ENCODE measurements at regions not wholly inside any gene's neighbourhood (a gene's known extent, or its start where the extent isn't known, plus 50 kb on each side); places are given as distances from the start of the nearest gene placed in this dataset.
"Not testable (repeated sequence)": the region's sequence is repeated elsewhere in the genome, so short reads cannot be mapped to it uniquely, and the experiment has no call there.

DNA sequence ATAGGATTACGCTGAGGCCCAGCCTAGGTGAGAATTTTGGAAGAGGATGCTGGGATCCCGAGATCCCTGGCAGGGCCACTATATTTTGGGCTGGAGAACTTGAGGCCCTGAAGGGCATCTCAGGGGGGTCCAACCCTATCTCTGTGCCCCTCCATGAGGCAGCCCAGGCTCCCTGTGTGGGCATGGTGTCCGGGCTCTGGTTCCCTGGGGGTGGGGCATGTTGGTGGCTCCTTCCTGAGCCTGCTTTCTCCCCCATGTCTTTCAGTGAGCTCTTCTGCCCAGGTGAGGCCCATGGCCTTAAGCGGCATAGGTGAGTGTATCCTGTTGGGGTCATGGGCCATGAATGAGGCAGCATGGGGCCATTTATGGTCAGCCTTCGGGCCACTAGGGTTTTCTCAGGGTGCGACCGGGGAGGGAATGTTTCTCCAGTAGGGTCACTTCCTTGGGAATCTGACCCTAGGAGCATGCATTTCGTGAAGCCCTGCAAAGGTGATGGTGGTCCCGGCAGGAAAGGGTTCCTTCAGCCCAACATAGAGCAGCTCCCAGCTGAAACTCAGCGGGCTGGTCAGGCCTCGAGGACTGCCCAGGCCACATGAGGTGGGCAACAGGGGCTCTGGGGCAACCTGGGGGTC lies 191.3 kb downstream of the UBE3A start:
- H3K9ac ChIP-seq (ENCODE audit: low read depth in 1 of 2, low read length in 2 of 2): no peak overlapping the region
- peaks cover 0 to 9% of the 10 kb centered on the region in 2 donors for H3K9me3 ChIP-seq (ENCODE audit: control insufficient read depth in 2 of 2, low read length in 2 of 2)
- no peaks in the 10 kb centered on the region for H3K4me1 ChIP-seq (ENCODE audit: control insufficient read depth in 2 of 2, insufficient read depth in 2 of 2, low read length in 2 of 2)
- no peaks in the 10 kb centered on the region for H3K27me3 ChIP-seq (ENCODE audit: control insufficient read depth in 2 of 2, insufficient read depth in 2 of 2, low read length in 2 of 2)
- no peak overlapping the region for H3K4me3 ChIP-seq (ENCODE audit: low read length in 2 of 2)
- H3K36me3 ChIP-seq (ENCODE audit: control insufficient read depth in 2 of 2, insufficient read depth in 2 of 2, low read length in 2 of 2): no peaks in the 10 kb centered on the region
- H3K27ac ChIP-seq (ENCODE audit: low read depth in 2 of 2, low read length in 2 of 2): no peak overlapping the region

DNA sequence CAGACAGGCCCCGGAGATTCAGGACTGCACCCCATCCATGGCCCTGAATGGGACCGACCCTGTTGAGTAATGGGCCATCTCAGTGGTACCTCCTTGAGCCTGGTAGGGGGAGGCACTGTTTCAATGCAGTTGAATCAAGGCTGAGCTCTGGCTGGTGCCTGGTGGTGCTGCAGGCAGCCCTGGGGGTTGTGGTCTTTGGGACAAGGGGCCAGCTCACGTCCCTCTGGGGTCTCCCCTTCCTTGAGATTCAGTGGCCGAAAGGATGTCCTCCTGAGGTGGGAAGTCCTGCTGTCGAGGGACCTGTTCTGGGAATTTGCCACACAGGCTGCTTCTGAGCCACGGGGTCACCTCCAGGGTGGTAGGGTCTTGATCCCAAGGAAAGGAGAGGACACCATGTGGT lies 190.7 kb downstream of the UBE3A start:
- H3K27me3 ChIP-seq (ENCODE audit: control insufficient read depth in 2 of 2, insufficient read depth in 2 of 2, low read length in 2 of 2); H3K36me3 ChIP-seq (ENCODE audit: control insufficient read depth in 2 of 2, insufficient read depth in 2 of 2, low read length in 2 of 2); H3K4me1 ChIP-seq (ENCODE audit: control insufficient read depth in 2 of 2, insufficient read depth in 2 of 2, low read length in 2 of 2); H3K9ac ChIP-seq (ENCODE audit: low read depth in 1 of 2, low read length in 2 of 2); H3K27ac ChIP-seq (ENCODE audit: low read depth in 2 of 2, low read length in 2 of 2); H3K9me3 ChIP-seq (ENCODE audit: control insufficient read depth in 2 of 2, low read length in 2 of 2); H3K4me3 ChIP-seq (ENCODE audit: low read length in 2 of 2): not testable (repeated sequence)

DNA sequence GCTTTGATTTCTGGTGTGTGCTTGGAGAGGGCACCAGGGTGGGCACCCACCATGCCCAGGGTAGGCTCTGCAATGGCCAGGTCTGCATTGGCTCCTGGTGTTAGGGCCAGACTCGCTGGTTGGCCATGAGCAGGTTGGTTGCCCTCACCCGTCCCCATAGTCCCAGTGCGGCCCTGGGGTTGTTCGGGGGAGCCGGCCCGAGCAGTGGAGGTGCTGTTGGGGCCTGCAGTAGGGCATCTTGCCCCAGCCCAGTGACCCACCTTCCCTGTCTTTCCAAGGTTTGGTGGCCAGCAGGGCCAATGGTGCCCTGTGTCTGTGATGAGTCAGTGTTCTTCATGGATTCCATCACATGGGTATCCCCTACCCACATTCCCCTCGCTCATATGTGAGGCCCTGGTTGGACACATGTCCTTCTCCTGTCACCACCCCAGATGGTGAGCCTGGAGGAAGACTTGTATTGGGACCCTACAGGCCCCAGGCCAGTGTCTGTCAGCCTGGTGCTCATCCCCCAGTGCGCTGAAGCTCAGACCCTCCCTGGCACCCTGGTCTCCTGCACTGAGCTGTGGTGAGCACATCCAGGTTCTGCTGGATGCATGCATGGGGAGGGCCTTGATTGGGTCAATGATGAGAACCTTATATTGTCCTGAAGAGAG lies 190.1 kb downstream of the UBE3A start:
- Histone ChIP-seq H3K27ac (ENCODE audit: low read depth in 2 of 2, low read length in 2 of 2) (no peak overlapping the region), H3K9ac (ENCODE audit: low read depth in 1 of 2, low read length in 2 of 2) (no peak overlapping the region), H3K36me3 (ENCODE audit: control insufficient read depth in 2 of 2, insufficient read depth in 2 of 2, low read length in 2 of 2) (no peaks in the 10 kb centered on the region), H3K9me3 (ENCODE audit: control insufficient read depth in 2 of 2, low read length in 2 of 2) (peaks cover 0 to 9% of the 10 kb centered on the region in 2 donors), H3K4me1 (ENCODE audit: control insufficient read depth in 2 of 2, insufficient read depth in 2 of 2, low read length in 2 of 2) (no peaks in the 10 kb centered on the region), H3K27me3 (ENCODE audit: control insufficient read depth in 2 of 2, insufficient read depth in 2 of 2, low read length in 2 of 2) (no peaks in the 10 kb centered on the region), H3K4me3 (ENCODE audit: low read length in 2 of 2) (no peak overlapping the region)

- Histone ChIP-seq H3K9me3 (ENCODE audit: control insufficient read depth in 2 of 2, low read length in 2 of 2) (peaks cover 0 to 9% of the 10 kb centered on the region in 2 donors), H3K9ac (ENCODE audit: low read depth in 1 of 2, low read length in 2 of 2) (no peak overlapping the region), H3K4me1 (ENCODE audit: control insufficient read depth in 2 of 2, insufficient read depth in 2 of 2, low read length in 2 of 2) (no peaks in the 10 kb centered on the region), H3K27me3 (ENCODE audit: control insufficient read depth in 2 of 2, insufficient read depth in 2 of 2, low read length in 2 of 2) (no peaks in the 10 kb centered on the region), H3K27ac (ENCODE audit: low read depth in 2 of 2, low read length in 2 of 2) (no peak overlapping the region), H3K4me3 (ENCODE audit: low read length in 2 of 2) (no peak overlapping the region), H3K36me3 (ENCODE audit: control insufficient read depth in 2 of 2, insufficient read depth in 2 of 2, low read length in 2 of 2) (no peaks in the 10 kb centered on the region)
Measured at GRCh38 chr15:25249236-25250010, 189.4 kb downstream of the UBE3A start.

- peaks cover 0 to 9% of the 10 kb centered on the region in 2 donors for H3K9me3 ChIP-seq (ENCODE audit: control insufficient read depth in 2 of 2, low read length in 2 of 2)
- H3K9ac ChIP-seq (ENCODE audit: low read depth in 1 of 2, low read length in 2 of 2): no peak overlapping the region
- H3K27me3 ChIP-seq (ENCODE audit: control insufficient read depth in 2 of 2, insufficient read depth in 2 of 2, low read length in 2 of 2): no peaks in the 10 kb centered on the region
- no peak overlapping the region for H3K4me3 ChIP-seq (ENCODE audit: low read length in 2 of 2)
- no peaks in the 10 kb centered on the region for H3K36me3 ChIP-seq (ENCODE audit: control insufficient read depth in 2 of 2, insufficient read depth in 2 of 2, low read length in 2 of 2)
- no peak overlapping the region for H3K27ac ChIP-seq (ENCODE audit: low read depth in 2 of 2, low read length in 2 of 2)
- H3K4me1 ChIP-seq (ENCODE audit: control insufficient read depth in 2 of 2, insufficient read depth in 2 of 2, low read length in 2 of 2): no peaks in the 10 kb centered on the region
Measured at GRCh38 chr15:25250011-25250596, 188.7 kb downstream of the UBE3A start.

DNA sequence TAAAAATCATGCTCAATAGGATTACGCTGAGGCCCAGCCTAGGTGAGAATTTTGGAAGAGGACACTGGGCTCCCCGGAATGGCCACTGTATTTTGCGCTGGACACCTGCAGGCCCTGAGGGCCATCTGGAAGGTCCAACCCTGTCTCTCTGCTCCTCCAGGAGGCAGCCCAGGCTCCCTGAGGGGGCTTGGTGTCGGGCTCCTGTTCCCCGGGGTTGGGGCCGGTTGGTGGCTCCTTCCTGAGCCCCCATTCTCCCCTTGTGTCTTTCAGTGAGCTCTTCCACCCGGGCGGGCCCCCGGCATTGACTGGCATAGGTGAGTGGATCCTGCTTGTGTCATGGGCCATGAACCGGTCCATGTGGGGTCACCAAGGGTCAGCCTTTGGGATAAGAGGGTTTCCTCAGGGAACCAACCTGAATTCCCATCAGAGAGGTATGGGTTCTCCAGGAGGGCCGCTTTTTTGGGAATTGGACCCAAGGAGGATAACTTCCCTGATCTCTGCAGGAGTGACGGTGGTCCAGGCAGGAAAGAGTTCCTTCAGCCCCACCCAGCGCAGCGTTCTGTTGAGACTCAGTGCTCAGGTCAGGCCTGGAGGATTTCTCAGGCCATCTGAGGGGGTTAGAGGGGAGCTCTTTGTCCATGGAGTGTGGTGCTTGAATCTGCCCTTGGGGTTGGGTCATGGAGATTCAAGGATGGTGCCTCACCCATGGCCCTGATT lies 187.8 kb downstream of the UBE3A start:
- Histone ChIP-seq H3K9ac (ENCODE audit: low read depth in 1 of 2, low read length in 2 of 2) (no peak overlapping the region), H3K36me3 (ENCODE audit: control insufficient read depth in 2 of 2, insufficient read depth in 2 of 2, low read length in 2 of 2) (no peaks in the 10 kb centered on the region), H3K4me3 (ENCODE audit: low read length in 2 of 2) (no peak overlapping the region), H3K27ac (ENCODE audit: low read depth in 2 of 2, low read length in 2 of 2) (no peak overlapping the region), H3K27me3 (ENCODE audit: control insufficient read depth in 2 of 2, insufficient read depth in 2 of 2, low read length in 2 of 2) (no peaks in the 10 kb centered on the region), H3K9me3 (ENCODE audit: control insufficient read depth in 2 of 2, low read length in 2 of 2) (peaks cover 0 to 12% of the 10 kb centered on the region in 2 donors), H3K4me1 (ENCODE audit: control insufficient read depth in 2 of 2, insufficient read depth in 2 of 2, low read length in 2 of 2) (no peaks in the 10 kb centered on the region)

GRCh38 chr15:25251700-25252390 lies 187.0 kb downstream of the UBE3A start:
- Histone ChIP-seq H3K4me1 (ENCODE audit: control insufficient read depth in 2 of 2, insufficient read depth in 2 of 2, low read length in 2 of 2) (no peaks in the 10 kb centered on the region), H3K9ac (ENCODE audit: low read depth in 1 of 2, low read length in 2 of 2) (no peak overlapping the region), H3K27me3 (ENCODE audit: control insufficient read depth in 2 of 2, insufficient read depth in 2 of 2, low read length in 2 of 2) (no peaks in the 10 kb centered on the region), H3K27ac (ENCODE audit: low read depth in 2 of 2, low read length in 2 of 2) (no peak overlapping the region), H3K36me3 (ENCODE audit: control insufficient read depth in 2 of 2, insufficient read depth in 2 of 2, low read length in 2 of 2) (no peaks in the 10 kb centered on the region), H3K9me3 (ENCODE audit: control insufficient read depth in 2 of 2, low read length in 2 of 2) (peaks cover 0 to 12% of the 10 kb centered on the region in 2 donors), H3K4me3 (ENCODE audit: low read length in 2 of 2) (no peak overlapping the region)

GRCh38 chr15:25253048-25253973 lies 185.5 kb downstream of the UBE3A start:
- H3K36me3 ChIP-seq (ENCODE audit: control insufficient read depth in 2 of 2, insufficient read depth in 2 of 2, low read length in 2 of 2); H3K4me3 ChIP-seq (ENCODE audit: low read length in 2 of 2); H3K27ac ChIP-seq (ENCODE audit: low read depth in 2 of 2, low read length in 2 of 2); H3K9ac ChIP-seq (ENCODE audit: low read depth in 1 of 2, low read length in 2 of 2); H3K4me1 ChIP-seq (ENCODE audit: control insufficient read depth in 2 of 2, insufficient read depth in 2 of 2, low read length in 2 of 2); H3K27me3 ChIP-seq (ENCODE audit: control insufficient read depth in 2 of 2, insufficient read depth in 2 of 2, low read length in 2 of 2): not testable (repeated sequence)
- H3K9me3 ChIP-seq (ENCODE audit: control insufficient read depth in 2 of 2, low read length in 2 of 2): peaks cover 0 to 12% of the 10 kb centered on the region in 2 donors

GRCh38 chr15:25268166-25268565 lies 170.7 kb downstream of the UBE3A start:
- H3K4me1 ChIP-seq (ENCODE audit: control insufficient read depth in 2 of 2, insufficient read depth in 2 of 2, low read length in 2 of 2): no peaks in the 10 kb centered on the region
- H3K9me3 ChIP-seq (ENCODE audit: control insufficient read depth in 2 of 2, low read length in 2 of 2): peaks cover 2 to 6% of the 10 kb centered on the region in 2 donors
- no peaks in the 10 kb centered on the region for H3K36me3 ChIP-seq (ENCODE audit: control insufficient read depth in 2 of 2, insufficient read depth in 2 of 2, low read length in 2 of 2)
- H3K4me3 ChIP-seq (ENCODE audit: low read length in 2 of 2): no peak overlapping the region
- no peaks in the 10 kb centered on the region for H3K27me3 ChIP-seq (ENCODE audit: control insufficient read depth in 2 of 2, insufficient read depth in 2 of 2, low read length in 2 of 2)
- H3K9ac ChIP-seq (ENCODE audit: low read depth in 1 of 2, low read length in 2 of 2): no peak overlapping the region
- no peak overlapping the region for H3K27ac ChIP-seq (ENCODE audit: low read depth in 2 of 2, low read length in 2 of 2)
